ENCODE measurements at regions not wholly inside any gene's neighbourhood (a gene's known extent, or its start where the extent isn't known, plus 50 kb on each side); places are given as distances from the start of the nearest gene placed in this dataset.

DNA sequence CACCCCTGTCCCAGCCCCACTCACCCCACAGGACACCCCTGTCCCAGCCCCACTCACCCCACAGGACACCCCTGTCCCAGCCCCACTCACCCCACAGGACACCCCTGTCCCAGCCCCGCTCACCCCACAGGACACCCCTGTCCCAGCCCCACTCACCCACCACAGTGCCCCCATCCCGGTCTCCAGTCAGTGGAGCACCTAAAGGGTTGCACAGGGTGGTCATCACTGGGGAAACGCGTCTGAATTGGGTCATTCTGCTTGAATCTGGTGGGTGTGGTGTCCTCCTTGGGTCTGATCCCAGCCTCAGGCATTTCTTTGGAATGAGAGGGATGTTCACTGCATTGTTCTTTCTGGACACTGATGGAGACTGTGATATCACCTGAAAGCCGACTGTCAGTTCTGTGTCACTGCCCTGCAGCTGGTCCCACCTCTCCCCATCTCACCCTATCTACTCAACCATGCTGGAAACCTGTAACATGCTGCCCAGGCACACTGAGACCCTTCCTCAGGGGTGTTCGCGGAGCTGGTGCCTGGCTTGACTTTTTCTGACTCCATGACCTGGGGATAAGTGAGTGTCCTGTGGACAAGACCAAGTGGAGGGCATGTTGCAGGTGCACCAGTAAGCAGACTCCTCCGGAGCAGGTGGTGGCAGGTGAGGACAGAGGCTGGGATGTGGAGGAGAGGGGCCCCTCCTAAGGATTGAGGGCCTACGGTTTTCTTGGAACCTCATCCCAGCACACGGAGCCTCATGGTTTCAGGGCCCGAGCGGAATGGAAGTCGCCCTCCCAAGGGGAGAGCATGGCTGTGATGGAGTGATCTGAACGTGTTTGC is 262.5 kb upstream of the PPP2R2D start:
- DNase-seq: no peak

DNA sequence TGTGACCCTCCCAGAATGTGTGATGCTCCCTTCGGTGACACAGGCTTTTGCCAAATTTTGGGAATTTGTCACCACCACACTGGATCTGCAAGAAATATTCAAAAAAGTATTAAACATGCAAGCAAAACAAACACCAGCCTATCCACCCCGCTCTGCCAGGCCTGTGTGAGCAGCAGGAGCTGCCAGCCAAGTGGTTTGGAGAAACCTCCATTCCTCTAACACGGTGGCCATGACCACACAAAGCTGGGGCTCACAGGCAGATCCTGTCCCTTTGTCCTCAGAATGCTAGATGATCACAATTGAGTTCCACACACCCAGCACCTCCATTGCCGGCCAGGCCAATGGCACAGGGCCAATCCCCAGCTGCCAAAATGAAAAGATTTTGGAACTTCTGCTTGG is 261.9 kb upstream of the PPP2R2D start:
- DNase-seq: no peak

DNA sequence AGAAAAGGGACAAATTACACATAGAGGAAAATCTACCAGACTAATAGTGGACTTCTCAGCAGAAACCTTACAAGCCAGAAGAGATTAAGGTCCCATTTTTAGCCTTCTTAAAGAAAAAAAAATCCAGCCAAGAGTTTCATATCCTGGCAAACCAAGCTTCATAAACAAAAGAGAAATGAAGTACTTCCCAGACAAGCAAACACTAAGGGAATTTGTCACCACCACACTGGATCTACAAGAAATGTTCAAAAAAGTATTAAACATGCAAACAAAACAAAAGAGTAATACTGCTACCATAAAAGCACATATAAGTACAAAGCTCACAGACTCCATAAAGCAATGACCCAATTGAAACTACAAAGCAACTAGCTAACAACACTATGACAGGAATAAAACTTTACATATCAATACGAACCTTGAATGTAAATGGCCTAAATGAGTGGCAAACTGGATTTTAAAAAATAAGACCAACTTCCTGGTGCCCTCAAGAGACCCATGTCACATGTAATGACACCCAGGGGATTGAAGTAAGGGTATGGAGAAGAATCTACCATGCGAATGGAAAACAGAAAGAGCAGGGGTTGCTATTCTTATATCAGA is 260.7 kb upstream of the PPP2R2D start:
- no peak for DNase-seq

DNA sequence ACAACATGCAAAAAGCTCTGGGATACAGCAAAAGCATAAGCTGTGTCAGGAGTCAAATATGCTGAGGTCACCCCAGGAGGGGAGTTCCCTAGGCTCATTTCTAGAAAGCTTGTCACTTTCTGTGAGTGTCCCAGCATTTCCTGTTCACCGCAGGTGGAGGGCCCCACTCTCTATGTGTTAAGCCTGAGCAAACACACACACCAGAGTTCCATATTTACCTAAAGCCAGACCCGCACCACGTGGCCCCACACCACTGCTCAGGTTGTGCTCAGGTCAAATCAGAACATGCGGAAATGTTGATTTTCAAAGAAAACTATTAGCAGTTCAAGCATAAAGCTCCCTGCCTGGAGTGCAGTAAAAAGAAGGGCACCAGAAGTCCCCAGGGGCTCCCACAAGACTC is 259.6 kb upstream of the PPP2R2D start:
- no peak for DNase-seq

DNA sequence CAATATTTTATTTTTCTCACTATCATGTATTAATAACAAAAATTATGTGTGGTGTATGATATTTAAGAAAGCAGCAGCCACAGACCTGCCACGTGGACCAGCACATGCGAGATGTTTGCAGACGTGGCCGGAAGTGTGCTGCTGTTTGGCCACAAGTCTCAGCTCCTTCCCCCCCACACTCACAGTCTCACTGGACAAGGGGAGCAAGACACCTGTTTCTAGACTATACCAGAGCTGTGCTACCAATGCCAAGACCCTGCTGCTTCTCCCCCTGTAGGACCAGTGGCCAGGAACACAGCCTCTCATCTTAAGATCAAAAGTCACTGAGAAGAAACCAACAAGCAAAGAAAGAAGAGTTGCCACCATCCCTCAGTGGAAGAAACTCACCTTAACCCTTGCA is 258.9 kb upstream of the PPP2R2D start:
- no peak for DNase-seq

DNA sequence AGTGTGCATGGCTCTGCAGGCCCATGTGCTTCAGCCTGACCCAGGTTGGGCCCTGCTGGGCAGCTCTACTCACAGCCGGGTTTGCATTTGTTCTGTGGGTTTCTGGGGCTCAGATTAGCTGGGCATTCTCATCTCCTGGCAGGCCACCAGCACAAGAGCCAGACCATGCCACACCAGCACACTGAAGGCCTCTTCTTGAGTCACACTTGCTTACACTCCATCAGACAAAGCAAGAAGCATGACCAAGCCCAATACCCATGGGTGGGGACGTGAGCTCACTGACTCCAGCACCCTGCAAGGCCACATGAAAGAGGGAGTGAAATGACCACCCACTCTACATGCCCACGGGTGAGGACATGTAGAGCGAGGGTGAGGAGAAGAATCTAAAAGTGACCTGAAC is 257.8 kb upstream of the PPP2R2D start:
- no peak for DNase-seq

DNA sequence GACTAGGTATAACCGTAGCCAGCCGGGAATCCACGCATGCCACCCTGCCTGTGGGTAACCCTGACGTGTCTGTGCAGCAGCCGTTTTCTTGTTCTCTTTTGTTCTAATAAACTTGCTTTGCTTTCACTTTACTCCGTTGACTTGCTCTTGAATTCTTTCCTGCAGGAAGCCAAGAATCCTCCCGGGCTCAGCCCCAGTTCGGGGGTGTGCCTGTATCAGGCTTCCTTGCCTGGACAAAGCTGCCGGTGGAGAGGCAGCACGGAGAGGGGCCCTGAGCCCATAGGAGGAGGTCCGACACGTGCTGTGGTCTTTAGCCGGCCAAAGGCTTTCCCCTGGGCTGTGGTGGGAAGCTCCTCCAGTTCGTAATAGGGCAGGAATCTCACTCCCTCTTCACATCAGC is 256.5 kb upstream of the PPP2R2D start:
- DNase-seq: no peak

DNA sequence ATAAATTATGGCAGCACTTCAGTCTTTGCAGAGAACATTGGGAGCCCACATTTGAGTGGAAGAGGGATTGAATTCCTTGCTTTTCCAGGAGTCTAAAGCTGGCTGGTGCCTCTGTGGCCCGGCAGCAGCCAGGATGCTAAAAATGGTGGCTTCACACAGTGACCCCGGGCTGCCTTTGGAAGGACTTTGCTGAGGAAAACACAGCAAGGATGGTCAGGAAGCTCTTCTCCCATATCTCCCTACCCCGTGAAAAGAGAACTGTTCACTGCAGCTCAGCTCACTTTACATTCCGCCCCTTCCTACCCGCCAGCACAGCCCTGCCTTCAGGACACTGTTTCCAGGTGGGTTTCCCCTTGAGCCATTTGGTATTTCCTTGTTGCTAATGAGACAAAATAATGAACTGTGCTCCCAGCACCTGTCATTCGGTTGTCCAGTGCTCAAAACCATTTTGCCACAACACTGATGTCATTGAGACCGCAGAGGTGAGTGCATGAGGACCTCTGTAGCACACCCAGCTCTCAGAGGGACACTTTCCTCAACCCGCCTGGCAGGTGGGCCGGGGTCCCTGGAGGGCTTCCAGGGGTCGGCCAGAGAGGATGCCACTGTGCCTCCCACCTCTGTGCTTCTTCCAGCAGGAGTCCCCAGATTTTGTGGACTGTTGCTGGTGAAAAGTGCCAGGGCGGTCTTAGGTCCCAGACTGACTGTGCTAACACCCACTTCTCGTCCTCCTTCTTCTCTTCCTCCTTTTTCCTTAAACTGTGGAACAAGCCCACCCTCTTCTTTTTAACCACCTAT is 255.7 kb upstream of the PPP2R2D start:
- no peak for DNase-seq

DNA sequence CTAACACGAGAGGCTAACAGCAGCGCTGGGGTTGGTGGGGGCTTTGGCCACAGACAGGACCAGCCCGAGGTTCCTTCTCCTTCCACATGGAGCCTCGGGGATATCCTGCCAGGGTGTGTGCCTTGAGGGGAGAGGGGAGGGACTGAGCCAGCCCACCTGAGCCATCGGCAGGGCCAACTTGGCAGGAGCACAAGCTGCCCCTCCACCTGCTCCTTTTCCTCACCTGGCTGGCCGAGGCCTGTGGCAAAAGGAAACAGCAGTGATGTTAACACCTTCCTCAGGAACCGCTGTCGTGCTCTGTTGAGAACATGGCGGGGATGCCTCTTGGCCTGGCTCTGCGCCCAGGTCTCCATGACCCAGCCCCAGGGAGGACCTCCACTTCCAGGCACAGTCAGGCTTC is 255.1 kb upstream of the PPP2R2D start:
- no peak for DNase-seq

DNA sequence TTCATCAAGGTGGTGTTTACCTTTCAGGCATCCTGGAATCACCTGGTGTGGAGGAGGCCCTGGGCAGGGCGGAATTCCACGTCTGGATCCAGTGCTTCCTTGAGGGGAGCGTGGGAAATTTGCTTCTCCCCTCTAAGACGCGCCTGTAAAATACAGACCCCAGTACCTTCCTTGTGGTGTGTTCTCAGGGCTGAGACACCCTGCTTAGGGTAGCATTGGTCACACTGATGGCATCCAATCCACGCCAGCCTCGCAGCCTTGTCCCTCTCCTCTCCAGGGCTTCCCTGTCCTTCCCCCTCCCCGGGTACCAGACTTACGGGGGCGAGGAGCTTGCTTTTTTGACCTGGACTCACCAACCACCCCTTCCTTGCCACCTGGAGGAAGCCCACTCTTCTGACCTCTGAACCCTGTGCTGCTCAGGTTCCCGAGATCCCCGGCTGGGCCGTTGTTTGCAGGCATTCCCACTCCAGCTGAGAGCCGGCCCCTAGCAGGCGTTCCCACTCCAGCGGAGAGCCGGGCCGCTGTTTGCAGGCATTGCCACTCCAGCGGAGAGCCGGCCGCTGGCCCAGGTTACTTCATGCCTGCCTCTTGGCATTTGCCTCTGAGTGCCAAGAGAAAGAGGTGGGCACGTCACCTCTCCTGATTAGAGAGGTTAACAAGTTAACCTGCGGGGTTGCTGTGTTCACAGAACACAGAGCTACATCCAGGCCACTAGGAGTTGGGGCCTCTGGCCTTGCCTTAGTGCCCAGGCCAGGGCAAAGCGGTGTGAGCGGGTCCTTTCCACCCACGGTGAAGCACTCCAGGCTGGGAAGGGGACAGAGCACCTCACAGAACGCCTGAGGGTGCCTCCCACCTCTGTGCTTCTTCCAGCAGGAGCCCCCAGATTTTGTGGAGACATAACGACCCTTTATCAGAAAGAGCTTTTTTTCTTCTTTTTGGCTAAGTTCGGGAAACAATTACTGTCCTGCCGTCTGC is 254.0 kb upstream of the PPP2R2D start:
- DNase-seq: no peak

DNA sequence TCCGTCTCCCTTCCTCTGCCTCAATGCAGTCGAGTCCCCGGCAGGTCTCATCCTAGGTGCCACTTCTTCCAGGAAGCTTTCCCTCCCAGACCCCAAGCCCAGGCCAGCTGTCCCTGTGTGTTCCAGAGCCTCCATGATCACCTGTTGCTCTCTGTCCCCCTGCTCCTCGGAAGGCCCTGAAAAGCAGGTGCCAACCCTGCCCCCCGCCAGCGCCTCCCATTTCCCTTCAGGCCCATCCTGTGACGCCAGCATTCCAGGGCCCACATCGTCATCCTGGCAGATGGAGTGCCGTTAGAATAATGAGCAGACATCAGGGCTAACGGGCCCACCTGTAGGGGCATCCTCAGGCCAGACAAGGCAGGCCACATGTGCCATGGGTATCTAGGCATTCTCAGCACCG is 253.0 kb upstream of the PPP2R2D start:
- DNase-seq: no peak

DNA sequence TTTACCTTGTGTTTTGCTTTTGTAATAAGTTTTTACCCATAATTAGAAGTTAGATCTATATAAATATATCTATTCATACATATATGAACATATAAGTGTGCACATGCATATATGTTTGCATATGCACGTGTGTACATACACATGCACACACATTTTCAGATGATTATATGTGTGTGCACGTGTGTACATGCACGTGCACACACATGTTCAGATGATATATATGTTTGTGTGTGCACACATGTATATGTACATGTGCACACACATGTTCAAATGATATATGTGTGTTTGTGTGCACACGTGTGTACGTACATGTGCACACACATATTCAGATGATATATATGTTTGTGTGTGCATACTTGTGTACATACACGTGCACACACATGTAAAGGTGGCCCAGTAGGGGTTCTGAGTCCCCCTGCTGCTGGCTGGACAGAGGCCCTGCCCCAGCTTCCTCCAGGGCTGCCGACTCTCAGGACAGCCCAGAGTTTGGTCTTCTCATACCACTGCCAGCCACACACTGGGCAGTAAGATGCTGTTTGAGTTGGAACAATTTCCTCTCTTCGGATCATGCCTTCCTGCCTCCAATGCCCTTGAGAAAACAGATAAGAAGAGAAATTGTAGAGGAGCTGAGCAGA is 252.3 kb upstream of the PPP2R2D start:
- no peak for DNase-seq

DNA sequence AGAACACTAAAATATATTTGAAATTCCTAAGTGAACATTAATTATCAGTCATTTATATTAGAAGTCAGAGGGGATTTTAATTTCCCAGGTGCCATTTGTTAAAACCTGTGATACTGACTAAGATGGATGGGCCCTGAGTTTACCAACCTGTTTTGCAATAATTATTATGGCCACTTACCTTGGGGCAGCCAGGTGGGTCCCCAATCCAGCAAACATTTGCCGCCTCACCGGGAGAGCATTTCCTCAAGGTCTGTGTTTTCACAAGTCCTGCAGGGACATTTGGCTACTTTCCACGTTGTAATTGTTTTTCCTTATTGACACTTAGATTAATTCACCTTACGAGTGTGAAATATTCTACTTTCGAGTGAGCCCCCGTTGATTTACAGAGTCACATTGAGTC is 251.2 kb upstream of the PPP2R2D start:
- peak; percentile 40 for DNase-seq

DNA sequence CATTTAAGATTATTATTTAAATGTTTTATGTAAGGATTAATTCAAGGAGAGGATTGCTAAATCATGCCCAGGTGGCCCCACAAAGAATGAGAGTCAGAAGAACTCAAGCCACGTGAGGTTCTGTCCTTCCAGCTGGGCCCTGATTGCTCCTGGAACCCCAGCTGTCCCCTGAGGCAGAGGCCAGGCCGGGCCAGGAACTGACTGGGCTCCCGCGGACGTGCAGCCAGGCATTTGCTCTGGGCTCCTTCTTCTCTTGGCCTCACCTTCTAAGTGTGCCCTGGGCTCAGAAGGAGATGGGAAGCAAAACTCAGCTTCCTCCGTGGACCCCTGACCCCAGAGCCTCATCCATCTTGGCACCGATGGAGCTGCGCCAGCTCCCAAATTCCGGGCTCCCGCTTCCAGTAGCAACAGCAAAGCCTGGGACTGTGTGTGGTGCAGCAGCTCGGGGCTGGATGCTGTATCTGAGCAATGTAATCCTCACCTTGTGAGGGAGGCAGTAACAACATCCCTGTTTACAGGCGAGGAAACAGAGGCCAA is 250.6 kb upstream of the PPP2R2D start:
- no peak for DNase-seq

DNA sequence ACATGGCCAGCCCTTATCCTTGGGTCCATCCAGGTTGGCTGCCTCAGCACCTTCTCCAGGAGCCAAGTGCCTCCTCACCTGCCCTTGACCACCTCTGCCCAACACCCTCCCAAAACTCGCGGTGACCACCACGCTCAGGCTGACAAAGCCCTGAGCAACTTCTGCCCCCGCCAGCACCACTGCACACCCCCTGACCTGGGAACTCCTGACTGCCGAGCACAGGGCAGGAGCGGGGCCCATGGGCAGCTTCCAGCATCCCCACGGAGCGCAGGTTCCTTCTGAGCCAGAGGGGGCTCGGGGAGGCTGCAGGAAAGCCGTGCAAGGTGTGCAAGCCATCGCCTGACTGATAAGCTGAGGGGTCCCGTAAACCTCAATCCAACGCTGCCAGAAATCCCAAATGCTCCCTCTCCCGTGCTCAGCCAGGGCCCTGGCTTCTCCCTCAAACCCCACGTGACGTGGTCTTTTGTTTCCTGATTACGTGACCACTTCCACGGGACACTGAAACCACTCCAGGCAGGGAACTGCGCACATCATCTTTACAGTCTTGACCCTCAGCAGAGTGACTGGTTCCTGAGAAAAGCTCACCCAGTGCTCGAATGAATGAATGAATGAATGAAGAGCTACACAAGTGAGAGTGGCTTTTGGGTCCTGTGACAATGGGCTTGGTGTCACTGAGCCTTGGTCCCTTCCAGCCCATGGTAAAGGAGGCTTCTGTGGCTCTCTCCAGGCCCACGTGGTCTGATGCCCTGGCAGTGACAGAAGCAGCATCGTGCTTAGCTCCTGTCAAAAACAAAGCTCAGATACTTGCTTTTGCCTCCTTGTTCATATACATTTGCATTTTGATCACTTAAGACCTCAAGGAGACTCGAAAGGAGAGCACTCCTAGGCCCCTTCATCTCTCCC is 249.8 kb upstream of the PPP2R2D start:
- DNase-seq: no peak

DNA sequence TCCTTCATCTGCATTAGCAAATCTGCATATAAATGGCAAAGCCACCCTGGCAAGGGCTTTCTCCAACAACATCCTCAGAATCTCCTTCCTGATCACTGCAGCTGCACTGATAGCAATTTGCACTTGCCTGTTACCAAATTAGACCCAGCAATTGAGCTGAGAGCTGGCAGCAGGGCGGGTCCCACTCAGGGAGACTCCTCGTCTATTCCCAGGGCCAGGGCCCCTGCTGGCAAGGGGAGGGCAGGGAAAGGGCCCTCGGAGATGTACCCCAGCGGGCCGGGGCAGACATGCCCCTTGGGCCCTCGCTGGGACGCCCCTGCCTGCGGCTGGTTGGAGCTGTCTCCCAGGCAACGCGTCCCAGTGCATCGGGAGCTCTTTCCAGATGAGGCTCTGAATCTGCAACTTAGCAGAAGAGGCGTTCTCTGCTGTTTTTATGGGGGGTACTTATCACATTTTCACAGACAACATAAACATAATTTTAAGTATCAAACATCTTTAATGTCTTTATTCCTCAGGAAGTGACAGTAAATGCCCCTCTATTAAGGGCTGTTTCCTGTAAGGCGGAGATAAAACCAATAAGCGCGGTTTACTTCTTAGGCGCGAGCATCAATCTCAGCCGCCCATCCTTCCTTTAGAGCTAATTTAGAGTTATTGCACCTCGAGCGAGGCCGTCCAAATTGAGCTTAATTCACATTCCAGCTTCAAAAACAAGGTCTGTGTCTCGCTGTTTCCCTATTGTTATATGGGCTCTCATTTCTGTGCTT is 249.0 kb upstream of the PPP2R2D start:
- peak; percentile 20 for DNase-seq

DNA sequence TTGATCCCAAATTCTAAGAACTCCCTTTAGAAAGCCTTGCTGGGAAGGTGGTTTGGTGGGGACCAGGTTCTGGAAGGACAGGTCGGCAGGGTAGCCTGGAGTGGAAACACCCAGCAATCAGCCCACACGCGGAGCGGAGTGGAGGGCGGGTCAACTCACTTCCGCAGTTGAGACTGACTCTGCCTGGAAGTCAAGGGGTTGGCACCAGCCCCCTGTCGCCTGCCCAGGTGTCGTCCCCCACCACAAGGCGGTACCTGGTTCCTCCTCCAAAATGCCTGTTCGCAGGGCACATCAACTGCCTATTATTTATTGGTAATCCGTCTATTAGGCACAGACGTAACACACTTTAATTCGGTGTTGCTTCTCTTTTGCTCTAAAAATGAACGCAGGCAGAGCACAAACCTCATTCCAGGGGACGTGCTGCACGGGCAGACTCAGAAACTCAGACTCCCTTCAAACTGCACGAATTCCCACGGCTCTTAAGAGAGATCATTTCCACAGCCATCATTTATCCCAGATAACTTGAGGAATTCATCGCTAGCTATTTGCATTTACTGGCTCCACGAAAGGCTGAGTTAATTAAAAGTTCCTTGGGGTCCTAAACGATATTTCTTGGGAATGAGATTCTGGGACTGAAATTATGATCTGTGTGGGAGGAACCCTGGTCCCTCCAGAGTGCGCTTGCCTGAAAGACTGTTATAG is 248.2 kb upstream of the PPP2R2D start:
- DNase-seq: no peak

DNA sequence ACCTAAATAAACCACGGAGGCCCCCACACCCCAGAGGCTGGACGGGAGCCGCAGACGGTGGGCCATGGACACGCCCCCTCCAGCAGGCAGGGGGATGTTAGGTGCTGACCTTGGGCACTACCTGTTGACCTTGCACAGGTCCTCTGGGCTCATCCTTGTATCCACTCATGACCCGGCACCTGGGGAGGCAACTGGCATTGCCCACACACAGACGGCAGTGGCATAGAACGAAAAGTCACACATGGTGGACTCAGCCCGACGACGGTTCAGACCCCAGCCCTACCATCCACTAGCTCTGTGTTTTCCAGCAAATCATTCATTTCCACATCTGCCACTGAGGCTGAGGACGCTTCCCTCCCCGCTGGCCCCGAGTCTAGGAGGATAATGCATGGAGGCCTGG is 247.7 kb upstream of the PPP2R2D start:
- DNase-seq: no peak

Measured in NCI-H345 (cell line).